Lower leg skin (tissue), 3 donors: ENCODE measurements at regions not wholly inside any gene's neighbourhood (a gene's known extent, or its start where the extent isn't known, plus 50 kb on each side); places are given as distances from the start of the nearest gene placed in this dataset.

Source experiments
- POLR2A ChIP-seq, 2 donors: fragments of 450-650 bp; IDR thresholded peaks; one replicate each; pipeline ENCODE4 v1.6.1; 2016 to 2017; ENCODE audit warnings: antibody characterized with exemption in 2 of 2, mild to moderate bottlenecking in 1 of 2, moderate library complexity in 1 of 2
- TF ChIP-seq, protein P1 (sequence below), 3 donors: fragments of 450-650 bp; IDR thresholded peaks; one replicate each; pipeline ENCODE4 v1.5.1; 2016; ENCODE audit warnings: antibody characterized with exemption in 3 of 3, mild to moderate bottlenecking in 3 of 3, moderate library complexity in 2 of 3

DNA sequence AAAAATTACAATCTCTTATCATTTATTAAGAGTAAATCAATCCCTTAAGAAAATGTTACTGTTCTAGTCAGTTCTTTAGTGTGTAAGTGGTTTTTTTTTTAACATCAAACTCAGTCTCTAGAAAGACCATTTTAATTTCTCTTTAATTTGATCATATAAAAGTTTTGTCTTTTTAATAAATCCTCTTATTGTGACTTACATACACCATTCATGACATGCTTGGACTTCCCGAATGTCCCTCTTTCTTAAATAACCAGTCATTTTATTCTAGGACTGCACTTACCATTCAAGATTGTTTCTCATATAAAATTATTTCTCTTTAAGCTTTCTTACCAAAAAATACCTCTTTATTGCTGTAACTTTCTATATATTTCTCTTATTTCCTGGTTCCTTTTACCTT lies 60.8 kb upstream of the EVL start:
- TF ChIP-seq, protein P1, sequence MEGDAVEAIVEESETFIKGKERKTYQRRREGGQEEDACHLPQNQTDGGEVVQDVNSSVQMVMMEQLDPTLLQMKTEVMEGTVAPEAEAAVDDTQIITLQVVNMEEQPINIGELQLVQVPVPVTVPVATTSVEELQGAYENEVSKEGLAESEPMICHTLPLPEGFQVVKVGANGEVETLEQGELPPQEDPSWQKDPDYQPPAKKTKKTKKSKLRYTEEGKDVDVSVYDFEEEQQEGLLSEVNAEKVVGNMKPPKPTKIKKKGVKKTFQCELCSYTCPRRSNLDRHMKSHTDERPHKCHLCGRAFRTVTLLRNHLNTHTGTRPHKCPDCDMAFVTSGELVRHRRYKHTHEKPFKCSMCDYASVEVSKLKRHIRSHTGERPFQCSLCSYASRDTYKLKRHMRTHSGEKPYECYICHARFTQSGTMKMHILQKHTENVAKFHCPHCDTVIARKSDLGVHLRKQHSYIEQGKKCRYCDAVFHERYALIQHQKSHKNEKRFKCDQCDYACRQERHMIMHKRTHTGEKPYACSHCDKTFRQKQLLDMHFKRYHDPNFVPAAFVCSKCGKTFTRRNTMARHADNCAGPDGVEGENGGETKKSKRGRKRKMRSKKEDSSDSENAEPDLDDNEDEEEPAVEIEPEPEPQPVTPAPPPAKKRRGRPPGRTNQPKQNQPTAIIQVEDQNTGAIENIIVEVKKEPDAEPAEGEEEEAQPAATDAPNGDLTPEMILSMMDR (IDR thresholded peaks at IDR 0.05): no peak
- TF ChIP-seq POLR2A (IDR thresholded peaks at IDR 0.05): no peak
